HepG2 (cell line): ENCODE measurements at regions not wholly inside any gene's neighbourhood (a gene's known extent, or its start where the extent isn't known, plus 50 kb on each side); places are given as distances from the start of the nearest gene placed in this dataset.
"Not testable (repeated sequence)": the region's sequence is repeated elsewhere in the genome, so short reads cannot be mapped to it uniquely, and the experiment has no call there.

Experiments
- ATAC-seq: fragments of 200-7000 bp; cut with Tn5 transposase; 3 replicates; pipeline ENCODE4 v1.9.1; 2020; ENCODE audit warnings: mild to moderate bottlenecking, moderate library complexity
- BruUV-seq: library from RNA; stranded (reverse); fragments of 400-500 nt; replicated peaks from 2 replicates; lab custom pipeline; 2021; lab: Mats Ljungman, UMichigan
- CTCF ChIA-PET: fragments of 300-600 bp; formaldehyde crosslinking; extraction: SDS; loops from one replicate; lab custom pipeline; 2021; ENCODE audit warnings: low total read pairs, inconsistent platforms, low intra/inter-chr PET ratio; lab: Yijun Ruan, JAX
- POLR2A ChIA-PET: fragments of 350-600 bp; sonication (Branson Sonifier 250); formaldehyde crosslinking; loops from one replicate; lab custom pipeline; 2020; ENCODE audit warnings: antibody characterized with exemption, inconsistent platforms; lab: Yijun Ruan, JAX
- DNase-seq: peaks from one replicate; pipeline ENCODE4 v3.0.0-alpha.2; 2015; ENCODE audit warnings: low spot score
- FAIRE-seq: peaks from 3 replicates; lab custom pipeline; 2011; peaks lifted over from hg19 to GRCh38; lab: Jason Lieb, UNC
- H2AFZ ChIP-seq: one replicate; pipeline ENCODE4 v1.6.1; 2011; ENCODE audit warnings: low read length, inconsistent platforms
- H3K27ac ChIP-seq: fragments of 300-600 bp; 3 replicates; pipeline ENCODE4 v1.8.0; 2011; ENCODE audit warnings: mixed run types, mild to moderate bottlenecking, mixed read lengths, low read length, inconsistent platforms; ENCODE audit not compliant: insufficient read depth; ENCODE audit errors: extremely low read length
- H3K27me3 ChIP-seq, 2 experiments: fragments of 200-600 bp in 1 of 2; 2 replicates in 1 of 2; 3 replicates in 1 of 2; pipeline versions ENCODE4 v1.6.0 to v1.8.0; 2011; ENCODE audit warnings: low read length in 2 of 2, mild to moderate bottlenecking in 2 of 2, moderate library complexity in 2 of 2, inconsistent platforms in 1 of 2; ENCODE audit not compliant: insufficient read depth in 2 of 2, control insufficient read depth in 1 of 2
- H3K36me3 ChIP-seq, 2 experiments: fragments of 200-600 bp in 1 of 2; replicated peaks in 1 of 2; 2 replicates in 1 of 2; 3 replicates in 1 of 2; pipeline versions ENCODE4 v1.5.1 to v1.8.0; 2011; ENCODE audit warnings: low read length in 2 of 2, inconsistent platforms in 1 of 2; ENCODE audit not compliant: insufficient read depth in 2 of 2, control insufficient read depth in 1 of 2
- H3K4me1 ChIP-seq: 2 replicates; pipeline ENCODE4 v1.5.1; 2012; ENCODE audit warnings: low read length, inconsistent platforms; ENCODE audit not compliant: insufficient read depth
- H3K4me2 ChIP-seq: 2 replicates; pipeline ENCODE4 v1.6.0; 2011; ENCODE audit warnings: low read depth, low read length, inconsistent platforms
- H3K4me3 ChIP-seq, 3 experiments: fragments of 200-600 bp in 1 of 3; sonication (generic), shearing (Covaris generic) in 1 of 3; replicated peaks in 1 of 3; 2 replicates each; pipeline ENCODE4 v1.5.1; 2011 to 2016; ENCODE audit warnings: low read length in 3 of 3, inconsistent platforms in 2 of 3, low read depth in 2 of 3, mild to moderate bottlenecking in 2 of 3, control low read depth in 1 of 3, mixed read lengths in 1 of 3; ENCODE audit not compliant: insufficient read depth in 1 of 3
- H3K79me2 ChIP-seq: one replicate; pipeline ENCODE4 v1.6.1; 2011; ENCODE audit warnings: low read length, inconsistent platforms; ENCODE audit not compliant: insufficient read depth
- H3K9ac ChIP-seq: 2 replicates; pipeline ENCODE4 v1.6.0; 2011; ENCODE audit warnings: mild to moderate bottlenecking, low read depth, low read length, inconsistent platforms; ENCODE audit not compliant: insufficient read depth
- H3K9me3 ChIP-seq: 2 replicates; pipeline ENCODE4 v1.5.1; 2012; ENCODE audit warnings: mild to moderate bottlenecking, low read length
- H4K20me1 ChIP-seq: 2 replicates; pipeline ENCODE4 v1.6.0; 2011; ENCODE audit warnings: inconsistent platforms, mild to moderate bottlenecking, low read length, moderate library complexity; ENCODE audit not compliant: insufficient read depth
- CCAR2 ChIP-seq: fragments of 200-400 bp; formaldehyde crosslinking; optimal IDR thresholded peaks from 2 replicates; pipeline ENCODE3; 2018; ENCODE audit warnings: low read depth, mild to moderate bottlenecking, low read length, moderate library complexity
- CENPT ChIP-seq: sonication (generic); formaldehyde crosslinking; IDR thresholded peaks from 2 replicates; pipeline ENCODE4 v1.8.0; 2022; ENCODE audit warnings: low read depth, mild to moderate bottlenecking, moderate library complexity, missing genetic modification reagents
- ERF ChIP-seq: IDR thresholded peaks from 2 replicates; pipeline ENCODE4 v1.6.1; 2018; ENCODE audit warnings: missing biosample characterization, missing genetic modification reagents
- FLYWCH1 ChIP-seq: sonication (generic); formaldehyde crosslinking; IDR thresholded peaks from 2 replicates; pipeline ENCODE4 v1.8.1; 2023; ENCODE audit warnings: mild to moderate bottlenecking, missing genetic modification reagents
- HMG20B ChIP-seq: conservative IDR thresholded peaks from 2 replicates; pipeline ENCODE4 v1.6.1; 2016; ENCODE audit warnings: missing genetic modification reagents, missing compliant biosample characterization
- HNRNPLL ChIP-seq: fragments of 200-400 bp; formaldehyde crosslinking; IDR thresholded peaks from 2 replicates; pipeline ENCODE4 v1.6.1; 2017; ENCODE audit warnings: mild to moderate bottlenecking, low read depth, low read length; ENCODE audit not compliant: poor library complexity, severe bottlenecking
- KDM3A ChIP-seq: IDR thresholded peaks from 2 replicates; pipeline ENCODE4 v1.6.1; 2018; ENCODE audit warnings: low read depth, missing compliant biosample characterization
- NFE2 ChIP-seq: sonication (generic); formaldehyde crosslinking; IDR thresholded peaks from 2 replicates; pipeline ENCODE4 v1.4.0; 2020; ENCODE audit warnings: missing genetic modification reagents
- PAX8 ChIP-seq: sonication (generic); formaldehyde crosslinking; IDR thresholded peaks from 2 replicates; pipeline ENCODE4 v1.8.0; 2022; ENCODE audit warnings: mild to moderate bottlenecking, missing genetic modification reagents, borderline replicate concordance
- RBM22 ChIP-seq: fragments of 200-400 bp; formaldehyde crosslinking; optimal IDR thresholded peaks from 2 replicates; pipeline ENCODE3; 2017; ENCODE audit warnings: mild to moderate bottlenecking, low read length, moderate library complexity
- SIN3A ChIP-seq: IDR thresholded peaks from 2 replicates; pipeline ENCODE4 v1.6.1; 2011; ENCODE audit warnings: low read depth, mild to moderate bottlenecking, control low read depth, low read length, borderline replicate concordance
- SMC3 ChIP-seq: IDR thresholded peaks from 2 replicates; pipeline ENCODE4 v1.6.1; 2011; ENCODE audit warnings: low read length, improper control_type of control experiment
- SP5 ChIP-seq: IDR thresholded peaks from 2 replicates; pipeline ENCODE4 v1.6.1; 2016; ENCODE audit warnings: low read depth, borderline replicate concordance
- TERF1 ChIP-seq: sonication (generic); formaldehyde crosslinking; IDR thresholded peaks from 2 replicates; pipeline ENCODE4 v1.8.0; 2022; ENCODE audit warnings: mild to moderate bottlenecking, missing genetic modification reagents, moderate library complexity
- TFDP1 ChIP-seq: IDR thresholded peaks from 2 replicates; pipeline ENCODE4 v1.6.1; 2016; ENCODE audit warnings: missing compliant biosample characterization, missing genetic modification reagents, borderline replicate concordance
- ZNF354B ChIP-seq: sonication (generic); formaldehyde crosslinking; IDR thresholded peaks from 2 replicates; pipeline ENCODE4 v1.8.0; 2022; ENCODE audit warnings: mild to moderate bottlenecking, missing genetic modification reagents
- ZNF576 ChIP-seq: sonication (generic); formaldehyde crosslinking; IDR thresholded peaks from 2 replicates; pipeline ENCODE4 v1.4.0; 2020; ENCODE audit warnings: mild to moderate bottlenecking, missing genetic modification reagents
- ZNF652 ChIP-seq: IDR thresholded peaks from 2 replicates; pipeline ENCODE4 v1.6.1; 2016; ENCODE audit warnings: low read depth, borderline replicate concordance
- ZNF773 ChIP-seq: sonication (generic); formaldehyde crosslinking; IDR thresholded peaks from 2 replicates; pipeline ENCODE4 v1.4.0; 2020; ENCODE audit warnings: missing genetic modification reagents, borderline replicate concordance
- ZNF83 ChIP-seq: sonication (generic); formaldehyde crosslinking; IDR thresholded peaks from 2 replicates; pipeline ENCODE4 v1.4.0; 2020; ENCODE audit warnings: missing genetic modification reagents, mild to moderate bottlenecking, borderline replicate concordance
- WGBS: methylation state at CpG from one replicate; pipeline ENCODE4 v1.1.6; 2017; ENCODE audit warnings: low lambda C conversion rate; 5-methylcytosine and 5-hydroxymethylcytosine counted together
- in situ Hi-C: cut with HindIII; loops from 2 replicates; pipeline ENCODE4 v1.10.0; 2017; ENCODE audit warnings: low pct_unique_long_range_greater_than_20kb; ENCODE audit not compliant: extremely low pct_ligation_motif_present
- intact Hi-C: fragments of 100-400 bp; cut with micrococcal nuclease; formaldehyde crosslinking; loops from one replicate; pipeline ENCODE4 v1.10.0; 2022; ENCODE audit not compliant: unreplicated experiment

GRCh38 chr19:28546148-28546685 is 666.7 kb downstream of the UQCRFS1 start:
- Histone ChIP-seq H4K20me1 (no peaks in the 10 kb centered on the region), H3K4me3 (no peak overlapping the region), H3K4me2 (no peak overlapping the region), H3K4me1 (no peaks in the 10 kb centered on the region), H3K79me2 (no peaks in the 10 kb centered on the region), H3K36me3 (no peaks in the 10 kb centered on the region), H2AFZ (no peak overlapping the region), H3K27me3 (no peaks in the 10 kb centered on the region), H3K27ac (no peak overlapping the region), H3K9me3 (peaks cover 76% of the 10 kb centered on the region), H3K9ac (no peak overlapping the region)
- no peak for FAIRE-seq
- TF ChIP-seq ERF (CRISPR knock-in tag) (no peak), NFE2 (CRISPR knock-in tag) (no peak), CCAR2 (no peak), FLYWCH1 (no peak), HMG20B (no peak), ZNF354B (CRISPR knock-in tag) (no peak), HNRNPLL (no peak), RBM22 (no peak), TFDP1 (CRISPR knock-in tag) (no peak), SIN3A (no peak), ZNF773 (CRISPR knock-in tag) (no peak), ZNF576 (CRISPR knock-in tag) (no peak), SMC3 (no peak), ZNF652 (no peak), SP5 (CRISPR knock-in tag) (no peak), KDM3A (CRISPR knock-in tag) (no peak), TERF1 (CRISPR knock-in tag) (no peak), CENPT (CRISPR knock-in tag) (no peak), PAX8 (CRISPR knock-in tag) (no peak), ZNF83 (no peak)
- no peak for ATAC-seq
- CTCF ChIA-PET: no interaction called here
- in situ Hi-C loops: no loop called here
- WGBS: 28% methylated on average over 9 of the region's 10 CpGs
- POLR2A ChIA-PET: no interaction called here
- BruUV-seq: no TSS peak
- intact Hi-C loops: no loop called here
- no peak for DNase-seq

- H3K9me3 ChIP-seq: peaks cover 73% of the 10 kb centered on the region
- H3K4me1 ChIP-seq, H3K36me3 ChIP-seq, ATAC-seq, CTCF ChIA-PET, H3K4me2 ChIP-seq, H4K20me1 ChIP-seq, POLR2A ChIA-PET, H2AFZ ChIP-seq, in situ Hi-C loops, FAIRE-seq, DNase-seq, H3K27ac ChIP-seq, H3K4me3 ChIP-seq, BruUV-seq, H3K27me3 ChIP-seq, intact Hi-C loops, H3K79me2 ChIP-seq, H3K9ac ChIP-seq: not testable (repeated sequence)
- 35% methylated on average over 7 of the region's 7 CpGs for WGBS
Measured at GRCh38 chr19:28545397-28545796, 667.6 kb downstream of the UQCRFS1 start.
